ENCODE measurements at regions not wholly inside any gene's neighbourhood (a gene's known extent, or its start where the extent isn't known, plus 50 kb on each side); places are given as distances from the start of the nearest gene placed in this dataset.

DNA sequence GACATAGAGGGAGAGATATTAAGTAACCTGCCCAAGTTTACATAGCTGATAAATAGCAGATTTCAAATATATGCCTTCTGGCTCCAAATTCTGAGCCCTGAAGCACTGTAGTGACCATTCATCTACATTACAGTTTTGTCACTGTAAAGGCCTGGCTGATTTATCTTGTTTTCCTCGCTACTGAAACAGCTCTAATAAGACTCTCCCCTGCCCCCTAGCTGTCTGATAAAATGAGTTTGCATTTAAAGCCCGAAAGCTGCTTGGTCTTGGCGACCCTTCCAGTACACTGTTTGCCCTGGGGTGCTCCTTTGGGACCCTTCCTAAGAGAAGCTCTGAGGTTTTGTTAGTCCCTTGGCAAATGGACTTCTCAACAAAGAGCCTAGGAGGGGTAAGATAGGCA, 59.7 kb upstream of the RAB11FIP2 start:
- TF ChIP-seq POLR2AphosphoS5 (IDR thresholded peaks at IDR 0.05; ENCODE audit: low read depth, low read length) (no peak), TAF1 (IDR thresholded peaks at IDR 0.05; ENCODE audit: low read depth, low read length) (no peak), POLR2A (IDR thresholded peaks at IDR 0.05; ENCODE audit: low read depth, low read length) (no peak), POU2F2 (IDR thresholded peaks at IDR 0.05; ENCODE audit: low read depth, low read length) (no peak)
